ENCODE measurements at regions not wholly inside any gene's neighbourhood (a gene's known extent, or its start where the extent isn't known, plus 50 kb on each side); places are given as distances from the start of the nearest gene placed in this dataset.

DNA sequence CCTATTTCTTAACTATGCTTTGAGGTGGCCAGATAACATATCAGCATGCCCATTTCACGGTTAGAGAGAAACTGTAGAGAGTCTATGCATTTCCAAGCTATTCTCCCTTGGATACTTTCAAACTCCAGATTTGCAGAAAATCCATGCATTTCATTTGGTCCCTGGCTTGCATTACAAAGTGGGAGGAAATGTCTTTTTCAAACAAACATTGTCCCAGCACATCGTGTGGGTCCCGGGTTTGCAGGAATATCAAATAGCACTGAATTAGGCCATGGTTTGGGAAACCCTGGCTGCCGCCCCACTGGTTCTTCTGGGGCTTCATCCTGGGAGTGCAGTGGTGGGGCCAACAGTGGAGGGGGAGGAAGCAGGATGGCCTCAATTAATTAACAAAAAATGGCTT lies 171.9 kb downstream of the IRX5 start:
- TF ChIP-seq GATA2 (IDR thresholded peaks at IDR 0.05; ENCODE audit: low read depth, low read length) (no peak), GATA3 (IDR thresholded peaks at IDR 0.05; ENCODE audit: low read depth, low read length) (no peak)

Measured in SH-SY5Y (cell line).